ENCODE measurements at regions not wholly inside any gene's neighbourhood (a gene's known extent, or its start where the extent isn't known, plus 50 kb on each side); places are given as distances from the start of the nearest gene placed in this dataset.

- H3K9me3 ChIP-seq (ENCODE audit: insufficient read depth, low read length) = no peaks in the 10 kb centered on the region
- no peak overlapping the region for H3K4me2 ChIP-seq (ENCODE audit: low read depth, low read length, poor library complexity, severe bottlenecking)
- H3K27ac ChIP-seq (ENCODE audit: low read depth, low read length) = no peak overlapping the region
- H3K79me2 ChIP-seq (ENCODE audit: insufficient read depth, low read length) = no peaks in the 10 kb centered on the region
- no peak for TF ChIP-seq CTCF (IDR thresholded peaks at IDR 0.05; ENCODE audit: insufficient read depth, low read length, poor library complexity, severe bottlenecking)
- no peak for TF ChIP-seq EZH2phosphoT487 (conservative IDR thresholded peaks at IDR 0.05; ENCODE audit: low read length)
- H3K9ac ChIP-seq (ENCODE audit: low read length) = no peak overlapping the region
- H4K20me1 ChIP-seq (ENCODE audit: low read depth, low read length) = no peaks in the 10 kb centered on the region
- H3F3A ChIP-seq (ENCODE audit: insufficient read depth) = no peaks in the 10 kb centered on the region
- no peaks in the 10 kb centered on the region for H3K27me3 ChIP-seq (ENCODE audit: low read length)
- no peaks in the 10 kb centered on the region for H3K9me2 ChIP-seq (replicated peaks; ENCODE audit: insufficient read depth, low read length)
- H2AFZ ChIP-seq (ENCODE audit: low read depth, low read length, severe bottlenecking) = no peak overlapping the region
- H3K36me3 ChIP-seq (ENCODE audit: low read length) = no peaks in the 10 kb centered on the region
- no peak overlapping the region for H3K4me3 ChIP-seq (ENCODE audit: insufficient read depth, low read length, poor library complexity, severe bottlenecking)
Measured at GRCh38 chr6:88378639-88379038, 212.5 kb upstream of the CNR1 start.

- no peaks in the 10 kb centered on the region for H3K9me3 ChIP-seq (ENCODE audit: insufficient read depth, low read length)
- H2AFZ ChIP-seq (ENCODE audit: low read depth, low read length, severe bottlenecking) = no peak overlapping the region
- TF ChIP-seq EZH2phosphoT487 (conservative IDR thresholded peaks at IDR 0.05; ENCODE audit: low read length) (no peak), CTCF (IDR thresholded peaks at IDR 0.05; ENCODE audit: insufficient read depth, low read length, poor library complexity, severe bottlenecking) (no peak)
- no peaks in the 10 kb centered on the region for H3K27me3 ChIP-seq (ENCODE audit: low read length)
- H3K4me2 ChIP-seq (ENCODE audit: low read depth, low read length, poor library complexity, severe bottlenecking) = no peak overlapping the region
- no peak overlapping the region for H3K9ac ChIP-seq (ENCODE audit: low read length)
- no peaks in the 10 kb centered on the region for H3K36me3 ChIP-seq (ENCODE audit: low read length)
- no peaks in the 10 kb centered on the region for H3K9me2 ChIP-seq (replicated peaks; ENCODE audit: insufficient read depth, low read length)
- H3F3A ChIP-seq (ENCODE audit: insufficient read depth) = no peaks in the 10 kb centered on the region
- H3K4me3 ChIP-seq (ENCODE audit: insufficient read depth, low read length, poor library complexity, severe bottlenecking) = no peak overlapping the region
- H4K20me1 ChIP-seq (ENCODE audit: low read depth, low read length) = no peaks in the 10 kb centered on the region
- no peak overlapping the region for H3K27ac ChIP-seq (ENCODE audit: low read depth, low read length)
- H3K79me2 ChIP-seq (ENCODE audit: insufficient read depth, low read length) = no peaks in the 10 kb centered on the region
Measured at GRCh38 chr6:88377976-88378568, 211.9 kb upstream of the CNR1 start.

- H3K27me3 ChIP-seq (ENCODE audit: low read length) = no peaks in the 10 kb centered on the region
- TF ChIP-seq CTCF (IDR thresholded peaks at IDR 0.05; ENCODE audit: insufficient read depth, low read length, poor library complexity, severe bottlenecking) = no peak
- TF ChIP-seq EZH2phosphoT487 (conservative IDR thresholded peaks at IDR 0.05; ENCODE audit: low read length) = no peak
- no peak overlapping the region for H2AFZ ChIP-seq (ENCODE audit: low read depth, low read length, severe bottlenecking)
- H3K4me2 ChIP-seq (ENCODE audit: low read depth, low read length, poor library complexity, severe bottlenecking) = no peak overlapping the region
- no peaks in the 10 kb centered on the region for H3K9me2 ChIP-seq (replicated peaks; ENCODE audit: insufficient read depth, low read length)
- H4K20me1 ChIP-seq (ENCODE audit: low read depth, low read length) = no peaks in the 10 kb centered on the region
- H3K9me3 ChIP-seq (ENCODE audit: insufficient read depth, low read length) = no peaks in the 10 kb centered on the region
- no peak overlapping the region for H3K27ac ChIP-seq (ENCODE audit: low read depth, low read length)
- H3K79me2 ChIP-seq (ENCODE audit: insufficient read depth, low read length) = no peaks in the 10 kb centered on the region
- H3K4me3 ChIP-seq (ENCODE audit: insufficient read depth, low read length, poor library complexity, severe bottlenecking) = no peak overlapping the region
- H3K9ac ChIP-seq (ENCODE audit: low read length) = no peak overlapping the region
- no peaks in the 10 kb centered on the region for H3K36me3 ChIP-seq (ENCODE audit: low read length)
- no peaks in the 10 kb centered on the region for H3F3A ChIP-seq (ENCODE audit: insufficient read depth)
Measured at GRCh38 chr6:88376768-88377387, 210.7 kb upstream of the CNR1 start.
